GM23248 (cell line): ENCODE measurements at regions not wholly inside any gene's neighbourhood (a gene's known extent, or its start where the extent isn't known, plus 50 kb on each side); places are given as distances from the start of the nearest gene placed in this dataset.

Source experiments
- DNase-seq: peaks from one replicate; pipeline ENCODE4 v3.0.0-alpha.2; 2015
- H2AFZ ChIP-seq: fragments of 200-600 bp; sonication (generic); 2 replicates; pipeline ENCODE4 v1.6.1; 2016; ENCODE audit warnings: antibody characterized with exemption
- H3F3A ChIP-seq: fragments of 200-600 bp; sonication (generic); 2 replicates; pipeline ENCODE4 v1.6.1; 2016; ENCODE audit warnings: mild to moderate bottlenecking, antibody characterized with exemption, mixed run types; ENCODE audit not compliant: insufficient read depth
- H3K27ac ChIP-seq: fragments of 200-600 bp; sonication (generic); 2 replicates; pipeline ENCODE4 v1.5.1; 2016; ENCODE audit warnings: mild to moderate bottlenecking
- H3K27me3 ChIP-seq: fragments of 200-600 bp; sonication (generic); replicated peaks from 2 replicates; pipeline ENCODE4 v1.6.1; 2016; ENCODE audit warnings: mild to moderate bottlenecking; ENCODE audit not compliant: insufficient read depth
- H3K36me3 ChIP-seq: fragments of 200-600 bp; sonication (generic); 2 replicates; pipeline ENCODE4 v1.6.1; 2016; ENCODE audit warnings: low read depth, mild to moderate bottlenecking
- H3K4me1 ChIP-seq: fragments of 200-600 bp; sonication (generic); 2 replicates; pipeline ENCODE4 v1.6.1; 2016; ENCODE audit warnings: mild to moderate bottlenecking; ENCODE audit not compliant: insufficient read depth
- H3K4me2 ChIP-seq: fragments of 200-600 bp; sonication (generic); one replicate; pipeline ENCODE4 v1.6.1; 2016; ENCODE audit warnings: mild to moderate bottlenecking; ENCODE audit not compliant: unreplicated experiment
- H3K4me3 ChIP-seq: fragments of 200-600 bp; sonication (generic); 2 replicates; pipeline ENCODE4 v1.5.1; 2016; ENCODE audit warnings: mild to moderate bottlenecking
- H3K79me2 ChIP-seq: fragments of 200-600 bp; sonication (generic); 2 replicates; pipeline ENCODE4 v1.6.1; 2016; ENCODE audit warnings: mild to moderate bottlenecking; ENCODE audit not compliant: insufficient read depth
- H3K9ac ChIP-seq: fragments of 200-600 bp; sonication (generic); 2 replicates; pipeline ENCODE4 v1.6.1; 2016; ENCODE audit warnings: mild to moderate bottlenecking
- H3K9me2 ChIP-seq: fragments of 200-600 bp; sonication (generic); 2 replicates; pipeline ENCODE4 v1.6.1; 2016; ENCODE audit warnings: mixed run types, mild to moderate bottlenecking, moderate library complexity; ENCODE audit not compliant: insufficient read depth
- H3K9me3 ChIP-seq: fragments of 200-600 bp; sonication (generic); one replicate; pipeline ENCODE4 v1.6.1; 2017; ENCODE audit warnings: low read depth
- H4K20me1 ChIP-seq: fragments of 200-600 bp; sonication (generic); 2 replicates; pipeline ENCODE4 v1.6.0; 2016; ENCODE audit not compliant: insufficient read depth
- EZH2 ChIP-seq: fragments of 200-600 bp; sonication (generic); IDR thresholded peaks from 2 replicates; pipeline ENCODE4 v1.6.1; 2018; ENCODE audit warnings: antibody characterized with exemption, mild to moderate bottlenecking; ENCODE audit not compliant: insufficient read depth, poor library complexity, severe bottlenecking
- EZH2phosphoT487 ChIP-seq: fragments of 200-600 bp; sonication (generic); IDR thresholded peaks from 2 replicates; pipeline ENCODE4 v1.6.1; 2018; ENCODE audit warnings: antibody characterized with exemption, moderate library complexity, mild to moderate bottlenecking, low read depth; ENCODE audit not compliant: insufficient read depth
- WGBS, 2 experiments: methylation state at CpG; one replicate each; pipeline ENCODE4 v1.1.6; 2015 to 2017; ENCODE audit warnings: low lambda C conversion rate in 2 of 2, low coverage in 1 of 2; ENCODE audit errors: missing lambda C conversion rate in 2 of 2; 5-methylcytosine and 5-hydroxymethylcytosine counted together
- in situ Hi-C: fragments of 300-500 bp; cut with MboI; formaldehyde crosslinking; loops from 2 replicates; pipeline ENCODE4 v1.15.0; 2020

DNA sequence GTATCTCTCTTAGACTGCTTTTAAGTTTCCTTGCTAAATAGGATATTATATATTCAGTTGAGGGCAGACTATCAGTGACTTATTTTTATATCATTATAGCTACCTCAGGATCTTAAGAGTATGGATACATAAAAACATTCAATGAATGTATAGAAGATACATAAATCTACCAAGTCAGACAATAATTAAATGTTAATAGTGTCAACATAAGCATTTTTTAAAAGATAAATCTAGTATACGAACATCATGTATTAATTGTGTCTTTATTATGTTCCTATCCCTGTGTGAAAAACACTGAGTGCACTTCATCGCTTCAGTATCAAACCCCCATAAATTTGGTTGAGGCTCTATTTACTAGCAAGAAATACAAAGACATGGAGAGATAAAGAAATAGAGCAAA, 242.8 kb downstream of the CRPPA start:
- TF ChIP-seq EZH2 (no peak), EZH2phosphoT487 (no peak)
- no peaks in the 10 kb centered on the region for H3K79me2 ChIP-seq
- no peaks in the 10 kb centered on the region for H3K4me1 ChIP-seq
- no peak overlapping the region for H3K27ac ChIP-seq
- H3K36me3 ChIP-seq = no peaks in the 10 kb centered on the region
- in situ Hi-C loops = no loop called here
- no peaks in the 10 kb centered on the region for H3K27me3 ChIP-seq
- no peaks in the 10 kb centered on the region for H4K20me1 ChIP-seq
- no peaks in the 10 kb centered on the region for H3K9me3 ChIP-seq
- H3K4me2 ChIP-seq = no peak overlapping the region
- WGBS, 2 experiments = 94 to 95% methylated on average over 2 of the region's 2 CpGs
- H3K9ac ChIP-seq = no peak overlapping the region
- no peak overlapping the region for H2AFZ ChIP-seq
- H3K9me2 ChIP-seq = no peaks in the 10 kb centered on the region
- H3F3A ChIP-seq = no peaks in the 10 kb centered on the region
- H3K4me3 ChIP-seq = no peak overlapping the region
- DNase-seq = no peak

- Histone ChIP-seq H3K4me3 (no peak overlapping the region), H3K27me3 (no peaks in the 10 kb centered on the region), H3K9me3 (no peaks in the 10 kb centered on the region), H3K9ac (no peak overlapping the region), H3K4me1 (no peaks in the 10 kb centered on the region), H3K27ac (no peak overlapping the region), H3K9me2 (no peaks in the 10 kb centered on the region), H3K79me2 (no peaks in the 10 kb centered on the region), H4K20me1 (no peaks in the 10 kb centered on the region), H2AFZ (no peak overlapping the region), H3K36me3 (no peaks in the 10 kb centered on the region), H3F3A (no peaks in the 10 kb centered on the region), H3K4me2 (no peak overlapping the region)
- WGBS, 2 experiments = 12 to 14% methylated on average over 2 of the region's 2 CpGs
- peak; percentile 3 for DNase-seq
- in situ Hi-C loops = no loop called here
- TF ChIP-seq EZH2phosphoT487 (no peak), EZH2 (no peak)
Observed at GRCh38 chr7:16178092-16178491, 243.2 kb downstream of the CRPPA start.

- DNase-seq = no peak
- WGBS, 2 experiments = 68 to 74% methylated on average over 4 of the region's 4 CpGs
- in situ Hi-C loops = no loop called here
- no peak overlapping the region for H2AFZ ChIP-seq
- no peaks in the 10 kb centered on the region for H3K27me3 ChIP-seq
- H4K20me1 ChIP-seq = no peaks in the 10 kb centered on the region
- H3K4me2 ChIP-seq = no peak overlapping the region
- no peaks in the 10 kb centered on the region for H3K79me2 ChIP-seq
- H3K9me3 ChIP-seq = no peaks in the 10 kb centered on the region
- H3K4me1 ChIP-seq = no peaks in the 10 kb centered on the region
- H3K9me2 ChIP-seq = no peaks in the 10 kb centered on the region
- no peak overlapping the region for H3K9ac ChIP-seq
- no peak overlapping the region for H3K27ac ChIP-seq
- TF ChIP-seq EZH2phosphoT487 = no peak
- H3K36me3 ChIP-seq = no peaks in the 10 kb centered on the region
- no peaks in the 10 kb centered on the region for H3F3A ChIP-seq
- H3K4me3 ChIP-seq = no peak overlapping the region
Observed at GRCh38 chr7:16174253-16174652, 247.1 kb downstream of the CRPPA start.

GRCh38 chr7:16172366-16172765, 249.0 kb downstream of the CRPPA start:
- Histone ChIP-seq H3K4me1 (no peaks in the 10 kb centered on the region), H3K27ac (no peak overlapping the region), H3K9me2 (no peaks in the 10 kb centered on the region)

GRCh38 chr7:16171928-16172327, 249.4 kb downstream of the CRPPA start:
- Histone ChIP-seq H3K9ac (no peak overlapping the region), H3K27ac (no peak overlapping the region), H2AFZ (no peak overlapping the region), H3K36me3 (no peaks in the 10 kb centered on the region), H3K4me2 (no peak overlapping the region), H4K20me1 (no peaks in the 10 kb centered on the region), H3K9me3 (no peaks in the 10 kb centered on the region), H3K4me1 (no peaks in the 10 kb centered on the region), H3K4me3 (no peak overlapping the region), H3F3A (no peaks in the 10 kb centered on the region), H3K27me3 (no peaks in the 10 kb centered on the region), H3K79me2 (no peaks in the 10 kb centered on the region), H3K9me2 (no peaks in the 10 kb centered on the region)
- no peak for DNase-seq
- 91% methylated on average over 3 of the region's 3 CpGs for WGBS, 2 experiments
- TF ChIP-seq EZH2phosphoT487 = no peak
- TF ChIP-seq EZH2 = no peak
- in situ Hi-C loops = no loop called here

More at GRCh38 chr7:16172366-16172765, 249.0 kb downstream of the CRPPA start:
- Histone ChIP-seq H3K79me2 (no peaks in the 10 kb centered on the region), H3K9me3 (no peaks in the 10 kb centered on the region), H4K20me1 (no peaks in the 10 kb centered on the region), H3K9ac (no peak overlapping the region), H3K4me2 (no peak overlapping the region), H2AFZ (no peak overlapping the region), H3K4me3 (no peak overlapping the region), H3K27me3 (no peaks in the 10 kb centered on the region), H3F3A (no peaks in the 10 kb centered on the region), H3K36me3 (no peaks in the 10 kb centered on the region)
- no peak for DNase-seq
- no peak for TF ChIP-seq EZH2phosphoT487
- TF ChIP-seq EZH2 = no peak
- in situ Hi-C loops = no loop called here
- WGBS, 2 experiments = 81 to 88% methylated on average over 2 of the region's 2 CpGs
